ENCODE measurements at regions not wholly inside any gene's neighbourhood (a gene's known extent, or its start where the extent isn't known, plus 50 kb on each side); places are given as distances from the start of the nearest gene placed in this dataset.

DNA sequence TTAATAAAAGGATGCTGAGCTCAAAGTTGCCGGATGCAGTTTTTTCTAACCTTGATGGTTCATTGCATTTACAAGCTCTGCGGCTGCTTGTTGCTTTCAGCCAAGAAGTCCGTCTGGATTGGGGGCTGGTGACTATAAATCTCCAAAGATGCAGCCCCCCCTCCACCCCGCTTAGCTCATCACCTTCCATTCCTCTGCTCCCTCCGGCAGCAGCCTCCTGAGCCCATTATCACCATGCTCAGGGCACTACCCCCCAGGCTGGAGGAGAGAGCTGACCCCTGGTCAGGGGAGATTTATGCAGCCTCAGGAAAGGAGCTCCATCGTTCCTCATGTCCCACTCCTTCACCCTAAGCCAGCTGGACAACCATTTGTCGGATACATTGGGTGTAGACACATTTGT lies 55.3 kb upstream of the ZRANB1 start:
- intact Hi-C loops (cut with micrococcal nuclease) = no loop called here
- TF ChIP-seq, protein P1, sequence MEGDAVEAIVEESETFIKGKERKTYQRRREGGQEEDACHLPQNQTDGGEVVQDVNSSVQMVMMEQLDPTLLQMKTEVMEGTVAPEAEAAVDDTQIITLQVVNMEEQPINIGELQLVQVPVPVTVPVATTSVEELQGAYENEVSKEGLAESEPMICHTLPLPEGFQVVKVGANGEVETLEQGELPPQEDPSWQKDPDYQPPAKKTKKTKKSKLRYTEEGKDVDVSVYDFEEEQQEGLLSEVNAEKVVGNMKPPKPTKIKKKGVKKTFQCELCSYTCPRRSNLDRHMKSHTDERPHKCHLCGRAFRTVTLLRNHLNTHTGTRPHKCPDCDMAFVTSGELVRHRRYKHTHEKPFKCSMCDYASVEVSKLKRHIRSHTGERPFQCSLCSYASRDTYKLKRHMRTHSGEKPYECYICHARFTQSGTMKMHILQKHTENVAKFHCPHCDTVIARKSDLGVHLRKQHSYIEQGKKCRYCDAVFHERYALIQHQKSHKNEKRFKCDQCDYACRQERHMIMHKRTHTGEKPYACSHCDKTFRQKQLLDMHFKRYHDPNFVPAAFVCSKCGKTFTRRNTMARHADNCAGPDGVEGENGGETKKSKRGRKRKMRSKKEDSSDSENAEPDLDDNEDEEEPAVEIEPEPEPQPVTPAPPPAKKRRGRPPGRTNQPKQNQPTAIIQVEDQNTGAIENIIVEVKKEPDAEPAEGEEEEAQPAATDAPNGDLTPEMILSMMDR (IDR thresholded peaks at IDR 0.05; ENCODE audit: unreplicated experiment) = no peak
- H3K27me3 Mint-ChIP-seq (ENCODE audit: insufficient read depth, unreplicated experiment) = no peaks in the 10 kb centered on the region
- no peak overlapping the region for H3K4me3 Mint-ChIP-seq (ENCODE audit: unreplicated experiment)
- ChIA-PET POLR2A (interaction anchor here (0.6 kb wide), 1 partner anchor 27 kb away, joined by 4 read pairs; no protein-coding TSS in a partner anchor), CTCF (interaction anchor here (0.6 to 0.9 kb wide), 2 partner anchors 45 to 337 kb away, joined by 3 to 4 read pairs; no protein-coding TSS in a partner anchor)
- no peak overlapping the region for H3K27ac Mint-ChIP-seq (ENCODE audit: low read depth, unreplicated experiment)
- H3K36me3 Mint-ChIP-seq (ENCODE audit: insufficient read depth, unreplicated experiment) = no peaks in the 10 kb centered on the region
- no TSS peak for BruUV-seq (replicated peaks)
- no peaks in the 10 kb centered on the region for H3K9me3 Mint-ChIP-seq (ENCODE audit: unreplicated experiment)
- no peaks in the 10 kb centered on the region for H3K4me1 Mint-ChIP-seq (ENCODE audit: insufficient read depth, unreplicated experiment)
- DNase-seq (ENCODE audit: unreplicated experiment) = no peak

DNA sequence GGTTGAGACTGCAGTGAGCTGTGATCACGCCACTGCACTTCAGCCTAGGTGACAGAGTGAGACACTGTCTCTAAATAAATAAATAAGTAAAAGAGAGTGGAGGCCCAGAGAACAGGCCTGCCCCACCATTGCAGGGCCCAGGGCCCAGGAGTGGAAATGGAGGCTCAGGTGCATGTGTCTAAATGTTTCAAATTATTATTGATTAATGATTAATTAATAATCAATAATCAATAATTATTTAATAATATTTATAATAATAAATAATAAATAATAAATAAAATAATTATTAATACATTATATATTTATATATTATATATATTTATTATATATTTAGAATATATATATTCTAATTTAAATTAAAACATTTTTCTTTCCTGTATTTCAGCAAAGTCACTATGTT lies 53.7 kb upstream of the ZRANB1 start:
- CTCF ChIA-PET = no interaction called here
- intact Hi-C loops (cut with micrococcal nuclease) = no loop called here
- BruUV-seq (replicated peaks) = no TSS peak
- no peaks in the 10 kb centered on the region for H3K9me3 Mint-ChIP-seq (ENCODE audit: unreplicated experiment)
- H3K27me3 Mint-ChIP-seq (ENCODE audit: insufficient read depth, unreplicated experiment) = no peaks in the 10 kb centered on the region
- H3K4me1 Mint-ChIP-seq (ENCODE audit: insufficient read depth, unreplicated experiment) = peaks cover 6% of the 10 kb centered on the region
- H3K36me3 Mint-ChIP-seq (ENCODE audit: insufficient read depth, unreplicated experiment) = peaks cover 5% of the 10 kb centered on the region
- TF ChIP-seq, protein P1 (IDR thresholded peaks at IDR 0.05; ENCODE audit: unreplicated experiment) = no peak
- H3K4me3 Mint-ChIP-seq (ENCODE audit: unreplicated experiment) = no peak overlapping the region
- no peak overlapping the region for H3K27ac Mint-ChIP-seq (ENCODE audit: low read depth, unreplicated experiment)
- no peak for DNase-seq (ENCODE audit: unreplicated experiment)
- POLR2A ChIA-PET = no interaction called here

DNA sequence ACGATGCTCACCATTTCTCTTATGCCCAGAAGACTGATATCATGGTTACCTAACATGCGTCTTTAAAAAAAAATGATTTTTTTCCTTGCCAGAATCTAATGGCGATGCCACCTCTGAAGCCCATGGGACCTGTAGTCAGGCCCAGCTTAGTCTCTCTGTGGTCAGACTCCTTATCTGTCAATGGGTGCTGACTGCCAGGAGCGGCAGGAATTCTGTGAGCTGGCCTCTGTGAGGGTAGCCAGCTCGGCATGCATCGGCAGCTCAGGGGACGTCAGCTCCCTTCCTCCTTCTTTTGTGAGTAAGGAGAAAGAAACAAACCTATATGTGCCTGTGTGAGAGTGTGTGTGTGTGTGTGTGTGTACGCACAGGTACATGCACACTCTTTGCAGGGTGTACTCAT lies 49.9 kb upstream of the ZRANB1 start:
- no TSS peak for BruUV-seq (replicated peaks)
- ChIA-PET POLR2A (interaction anchor here (1.0 kb wide), 1 partner anchor 24 kb away, joined by 3 read pairs; no protein-coding TSS in a partner anchor), CTCF (interaction anchor here (0.6 kb wide), 1 partner anchor 100 kb away, joined by 3 read pairs; no protein-coding TSS in a partner anchor)
- DNase-seq (ENCODE audit: unreplicated experiment) = no peak
- H3K27ac Mint-ChIP-seq (ENCODE audit: low read depth, unreplicated experiment) = no peak overlapping the region
- H3K4me3 Mint-ChIP-seq (ENCODE audit: unreplicated experiment) = no peak overlapping the region
- H3K9me3 Mint-ChIP-seq (ENCODE audit: unreplicated experiment) = no peaks in the 10 kb centered on the region
- H3K36me3 Mint-ChIP-seq (ENCODE audit: insufficient read depth, unreplicated experiment) = peaks cover 5% of the 10 kb centered on the region
- no peaks in the 10 kb centered on the region for H3K27me3 Mint-ChIP-seq (ENCODE audit: insufficient read depth, unreplicated experiment)
- TF ChIP-seq, protein P1 (IDR thresholded peaks at IDR 0.05; ENCODE audit: unreplicated experiment) = no peak
- intact Hi-C loops (cut with micrococcal nuclease) = no loop called here
- peaks cover 6% of the 10 kb centered on the region for H3K4me1 Mint-ChIP-seq (ENCODE audit: insufficient read depth, unreplicated experiment)
